ENCODE measurements at regions not wholly inside any gene's neighbourhood (a gene's known extent, or its start where the extent isn't known, plus 50 kb on each side); places are given as distances from the start of the nearest gene placed in this dataset.

DNA sequence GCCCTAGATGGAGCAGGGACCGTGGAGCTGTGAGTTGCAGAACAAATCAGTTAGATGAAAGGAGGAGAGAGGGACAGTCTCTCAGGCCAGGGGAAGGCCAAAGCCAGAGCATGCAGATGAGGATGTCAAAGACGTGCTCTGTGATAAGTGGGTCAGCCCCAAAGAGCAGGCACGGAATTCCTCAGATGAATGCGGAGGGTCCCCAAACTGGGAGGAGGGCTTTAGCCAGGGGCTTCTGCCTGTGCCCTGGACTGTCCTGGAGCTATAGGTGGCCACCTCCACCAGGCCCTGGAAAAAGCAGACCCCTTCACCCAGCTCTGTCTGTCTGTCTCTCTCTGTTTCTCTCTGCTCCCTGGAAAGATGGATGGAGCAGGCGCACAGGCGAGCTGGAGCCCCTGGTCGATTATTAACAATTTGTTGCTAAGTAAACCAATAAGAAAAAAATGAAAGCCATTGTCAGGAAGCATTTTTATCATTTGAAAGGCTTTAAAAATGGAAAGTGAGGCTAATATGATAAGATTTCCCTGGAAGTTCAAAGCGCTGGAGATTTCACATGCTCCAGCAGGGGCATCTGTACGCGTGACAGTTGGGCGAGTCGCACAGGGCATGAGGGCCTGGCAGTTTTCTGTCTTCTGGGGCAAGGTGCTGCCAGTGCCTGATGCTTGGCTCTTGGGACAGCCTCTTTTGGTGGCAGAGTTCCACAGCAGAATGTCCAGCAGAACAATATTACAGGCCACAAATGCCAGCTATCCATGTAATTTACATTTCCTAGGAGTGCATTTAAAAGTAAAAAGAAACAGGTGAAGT, 241.0 kb downstream of the GLI2 start:
- no peak for DNase-seq (ENCODE audit: low read depth)

- DNase-seq (ENCODE audit: low read depth) = no peak
These were observed 242.1 kb downstream of the GLI2 start for GRCh38 chr2:120977582-120978358.

DNA sequence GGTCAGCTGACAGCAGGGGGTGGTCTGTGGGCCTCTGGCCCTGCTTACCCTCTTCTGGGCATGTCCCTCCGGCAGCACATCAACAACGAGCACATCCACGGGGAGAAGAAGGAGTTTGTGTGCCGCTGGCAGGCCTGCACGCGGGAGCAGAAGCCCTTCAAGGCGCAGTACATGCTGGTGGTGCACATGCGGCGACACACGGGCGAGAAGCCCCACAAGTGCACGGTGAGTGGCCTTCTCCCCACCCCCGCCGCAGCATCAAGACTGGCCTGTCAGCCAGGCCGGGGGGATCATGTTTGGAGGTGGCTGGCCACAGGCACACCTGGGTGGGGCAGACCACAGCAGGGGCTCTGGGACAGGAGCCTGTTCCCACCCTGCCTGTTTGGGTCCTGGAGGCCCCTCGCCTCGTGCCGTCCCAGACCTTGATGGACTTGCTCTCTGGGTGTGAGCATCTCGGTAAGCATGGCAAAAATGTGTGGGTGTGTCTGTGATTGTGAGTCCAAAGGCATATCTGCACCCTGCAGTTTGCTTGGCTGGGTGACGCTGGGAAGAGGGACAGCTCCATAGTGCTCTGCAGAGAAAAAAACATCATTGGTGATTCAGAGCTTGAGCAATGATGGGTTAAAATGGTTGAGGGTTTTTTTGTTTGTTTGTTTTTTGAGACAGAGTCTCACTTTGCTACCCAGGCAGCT, 242.8 kb downstream of the GLI2 start:
- DNase-seq (ENCODE audit: low read depth) = no peak

DNA sequence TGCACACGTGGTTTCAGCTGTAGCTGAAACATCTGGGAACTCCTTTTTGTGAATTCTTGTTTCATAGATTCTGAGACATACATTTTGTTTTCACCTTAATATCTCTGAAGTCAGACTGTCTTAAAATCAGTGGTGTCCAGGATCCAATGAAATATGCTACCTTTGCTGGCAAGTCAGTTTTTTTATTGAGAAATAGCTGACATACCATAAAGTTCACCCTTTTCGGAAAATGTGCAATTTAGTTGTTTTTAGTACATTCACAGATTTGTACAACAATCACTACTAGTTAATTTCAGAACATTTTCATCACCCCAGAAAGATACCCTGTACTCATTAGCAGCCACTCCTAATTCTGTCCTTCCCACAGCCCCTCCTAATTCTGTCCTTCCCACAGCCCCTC, 243.7 kb downstream of the GLI2 start:
- DNase-seq (ENCODE audit: low read depth) = no peak

GRCh38 chr2:120979921-120980320, 244.3 kb downstream of the GLI2 start:
- DNase-seq (ENCODE audit: low read depth) = no peak

GRCh38 chr2:120981443-120981842, 245.8 kb downstream of the GLI2 start:
- no peak for DNase-seq (ENCODE audit: low read depth)

DNA sequence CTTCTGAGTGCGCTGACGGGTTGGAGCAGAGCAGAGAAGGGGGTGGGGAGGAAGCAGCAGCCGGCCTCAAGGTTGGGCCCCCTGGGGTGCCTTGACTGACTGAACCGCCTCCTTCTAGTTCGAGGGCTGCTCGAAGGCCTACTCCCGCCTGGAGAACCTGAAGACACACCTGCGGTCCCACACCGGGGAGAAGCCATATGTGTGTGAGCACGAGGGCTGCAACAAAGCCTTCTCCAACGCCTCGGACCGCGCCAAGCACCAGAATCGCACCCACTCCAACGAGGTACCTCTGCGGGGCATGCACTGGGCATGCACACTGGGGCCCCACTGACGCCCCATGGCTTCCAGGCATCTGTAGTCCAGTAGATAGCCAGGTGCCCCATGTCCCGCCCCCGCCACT, 246.9 kb downstream of the GLI2 start:
- DNase-seq (ENCODE audit: low read depth) = no peak

- DNase-seq (ENCODE audit: low read depth) = no peak
These were observed 247.7 kb downstream of the GLI2 start for GRCh38 chr2:120983344-120983743.

DNA sequence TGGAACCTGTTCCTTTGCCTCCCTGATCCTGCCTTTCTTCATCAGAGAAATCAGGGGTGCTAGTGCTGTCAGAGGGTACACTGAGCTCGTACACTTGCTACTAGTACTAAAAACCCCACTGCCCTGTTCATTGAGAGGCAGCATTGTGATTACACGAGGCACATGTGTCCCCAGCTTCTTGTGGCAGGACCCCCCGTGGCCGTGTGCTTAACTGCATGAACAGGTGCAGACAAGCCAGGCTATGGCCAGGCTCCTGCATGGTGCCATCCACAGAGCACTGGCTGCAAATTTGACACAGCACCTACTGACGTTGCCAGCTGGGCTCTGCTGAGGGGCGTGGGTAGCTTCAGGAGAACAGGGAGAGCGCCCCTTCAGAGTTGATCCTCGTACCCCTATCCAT, 248.4 kb downstream of the GLI2 start:
- no peak for DNase-seq (ENCODE audit: low read depth)

DNA sequence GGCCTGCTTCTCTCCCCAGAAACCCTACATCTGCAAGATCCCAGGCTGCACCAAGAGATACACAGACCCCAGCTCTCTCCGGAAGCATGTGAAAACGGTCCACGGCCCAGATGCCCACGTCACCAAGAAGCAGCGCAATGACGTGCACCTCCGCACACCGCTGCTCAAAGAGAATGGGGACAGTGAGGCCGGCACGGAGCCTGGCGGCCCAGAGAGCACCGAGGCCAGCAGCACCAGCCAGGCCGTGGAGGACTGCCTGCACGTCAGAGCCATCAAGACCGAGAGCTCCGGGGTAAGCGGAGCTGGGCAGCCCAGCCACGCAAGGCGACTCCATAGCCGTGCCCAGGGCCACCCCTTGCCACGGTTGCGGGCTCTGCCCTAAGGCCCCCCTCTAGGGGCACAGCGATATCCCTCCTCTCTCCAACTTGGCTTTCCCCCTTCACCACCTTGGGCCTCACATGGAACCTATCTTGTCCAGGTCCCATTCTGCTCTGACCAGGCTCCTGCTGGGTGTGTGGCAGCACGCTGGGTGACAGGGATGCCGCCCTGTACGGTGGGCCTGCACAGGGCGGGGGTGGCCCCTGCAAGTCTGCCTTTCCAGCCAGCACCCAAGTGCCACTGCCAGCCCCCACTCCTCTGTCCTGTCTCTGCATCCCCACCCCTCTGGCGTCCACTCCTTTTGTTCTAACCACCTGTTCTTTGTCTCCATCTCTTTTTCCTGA, 248.9 kb downstream of the GLI2 start:
- DNase-seq (ENCODE audit: low read depth) = no peak

DNA sequence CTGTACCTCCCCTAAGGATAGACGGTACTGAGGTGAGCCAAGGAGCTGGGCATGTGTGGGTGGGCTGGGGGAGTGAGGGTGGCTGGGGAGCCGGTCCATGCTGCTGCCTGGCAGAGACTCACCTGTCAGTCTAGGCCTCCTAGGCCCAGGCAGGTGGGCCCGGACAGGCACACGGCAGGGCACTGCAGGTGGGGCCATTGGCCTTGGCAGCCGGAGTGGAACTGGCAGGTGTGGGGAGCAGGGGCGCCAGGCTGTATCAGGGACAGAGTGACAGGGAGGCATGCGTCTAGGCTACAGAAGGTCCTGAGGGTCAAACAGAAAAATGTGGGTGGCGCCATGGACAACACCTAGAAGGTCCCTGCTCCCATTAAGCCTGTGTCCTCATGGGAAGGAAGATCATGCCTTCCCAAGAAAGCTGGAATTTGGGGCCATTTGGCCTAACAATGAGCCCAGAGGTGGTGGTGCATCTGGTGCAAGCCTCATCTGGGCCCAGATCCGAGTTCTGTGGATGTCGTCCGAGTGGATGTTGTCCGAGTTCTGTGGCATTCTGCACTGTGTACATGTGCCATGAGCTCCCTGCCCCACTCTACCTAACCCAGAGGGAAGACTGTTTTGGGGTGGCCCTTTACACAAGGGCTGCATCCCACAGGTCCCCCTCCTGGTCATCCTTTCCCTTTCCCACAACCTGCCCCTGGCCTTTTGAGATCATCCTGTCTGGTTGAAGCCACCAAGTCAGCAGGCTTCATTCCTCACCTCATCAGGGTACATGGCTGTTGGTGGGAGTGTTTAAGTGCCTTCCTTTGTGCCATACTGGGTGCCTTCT, 249.7 kb downstream of the GLI2 start:
- DNase-seq (ENCODE audit: low read depth) = no peak

- no peak for DNase-seq (ENCODE audit: low read depth)
These were observed 250.5 kb downstream of the GLI2 start for GRCh38 chr2:120985997-120986651.

DNA sequence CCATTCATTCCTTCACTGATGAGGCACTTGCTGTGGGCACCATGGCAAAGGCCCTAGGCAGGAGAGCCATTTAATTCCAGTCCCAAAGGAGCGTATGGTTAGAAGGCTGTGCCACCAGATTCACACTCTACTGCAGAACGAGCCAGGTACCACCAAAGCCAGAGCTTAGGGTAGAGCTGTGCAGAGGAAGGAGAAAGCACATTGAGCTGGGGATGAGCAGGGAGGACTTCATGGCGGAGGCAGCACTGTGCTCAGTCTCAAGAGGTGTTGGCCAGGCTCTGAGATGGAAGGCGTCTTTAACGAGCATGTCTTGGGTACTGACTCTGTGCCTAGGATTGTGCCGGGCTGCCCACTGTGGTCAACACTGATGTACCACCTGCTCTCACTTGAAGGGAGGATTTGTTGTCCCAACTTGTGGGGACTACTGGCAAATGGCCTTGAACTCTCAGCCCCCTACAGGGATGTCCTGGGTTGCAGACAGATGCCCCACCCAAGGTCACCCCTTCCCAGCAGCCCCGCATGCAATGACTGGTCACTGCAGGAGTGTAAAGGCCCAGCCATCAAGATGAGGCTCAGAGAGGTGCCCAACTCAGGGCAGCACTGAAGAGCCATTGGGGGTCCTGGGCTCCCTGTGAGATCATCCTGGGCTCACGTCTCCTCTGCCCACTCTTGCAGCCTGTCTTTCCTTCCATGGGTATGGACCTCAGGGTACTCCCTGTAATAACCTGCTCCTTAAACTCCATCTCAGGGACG, 251.4 kb downstream of the GLI2 start:
- no peak for DNase-seq (ENCODE audit: low read depth)

DNA sequence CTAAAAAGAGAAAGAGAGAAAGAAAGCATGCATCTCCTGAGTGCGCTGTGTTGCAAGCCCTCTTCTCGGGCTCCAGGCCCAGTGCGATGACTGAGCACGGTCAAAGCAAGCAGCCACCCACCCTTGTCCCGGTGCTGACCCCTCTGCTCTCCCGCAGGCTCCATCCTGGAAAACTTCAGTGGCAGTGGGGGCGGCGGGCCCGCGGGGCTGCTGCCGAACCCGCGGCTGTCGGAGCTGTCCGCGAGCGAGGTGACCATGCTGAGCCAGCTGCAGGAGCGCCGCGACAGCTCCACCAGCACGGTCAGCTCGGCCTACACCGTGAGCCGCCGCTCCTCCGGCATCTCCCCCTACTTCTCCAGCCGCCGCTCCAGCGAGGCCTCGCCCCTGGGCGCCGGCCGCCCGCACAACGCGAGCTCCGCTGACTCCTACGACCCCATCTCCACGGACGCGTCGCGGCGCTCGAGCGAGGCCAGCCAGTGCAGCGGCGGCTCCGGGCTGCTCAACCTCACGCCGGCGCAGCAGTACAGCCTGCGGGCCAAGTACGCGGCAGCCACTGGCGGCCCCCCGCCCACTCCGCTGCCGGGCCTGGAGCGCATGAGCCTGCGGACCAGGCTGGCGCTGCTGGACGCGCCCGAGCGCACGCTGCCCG, 252.5 kb downstream of the GLI2 start:
- no peak for DNase-seq (ENCODE audit: low read depth)

GRCh38 chr2:120988700-120989511, 253.2 kb downstream of the GLI2 start:
- no peak for DNase-seq (ENCODE audit: low read depth)

DNA sequence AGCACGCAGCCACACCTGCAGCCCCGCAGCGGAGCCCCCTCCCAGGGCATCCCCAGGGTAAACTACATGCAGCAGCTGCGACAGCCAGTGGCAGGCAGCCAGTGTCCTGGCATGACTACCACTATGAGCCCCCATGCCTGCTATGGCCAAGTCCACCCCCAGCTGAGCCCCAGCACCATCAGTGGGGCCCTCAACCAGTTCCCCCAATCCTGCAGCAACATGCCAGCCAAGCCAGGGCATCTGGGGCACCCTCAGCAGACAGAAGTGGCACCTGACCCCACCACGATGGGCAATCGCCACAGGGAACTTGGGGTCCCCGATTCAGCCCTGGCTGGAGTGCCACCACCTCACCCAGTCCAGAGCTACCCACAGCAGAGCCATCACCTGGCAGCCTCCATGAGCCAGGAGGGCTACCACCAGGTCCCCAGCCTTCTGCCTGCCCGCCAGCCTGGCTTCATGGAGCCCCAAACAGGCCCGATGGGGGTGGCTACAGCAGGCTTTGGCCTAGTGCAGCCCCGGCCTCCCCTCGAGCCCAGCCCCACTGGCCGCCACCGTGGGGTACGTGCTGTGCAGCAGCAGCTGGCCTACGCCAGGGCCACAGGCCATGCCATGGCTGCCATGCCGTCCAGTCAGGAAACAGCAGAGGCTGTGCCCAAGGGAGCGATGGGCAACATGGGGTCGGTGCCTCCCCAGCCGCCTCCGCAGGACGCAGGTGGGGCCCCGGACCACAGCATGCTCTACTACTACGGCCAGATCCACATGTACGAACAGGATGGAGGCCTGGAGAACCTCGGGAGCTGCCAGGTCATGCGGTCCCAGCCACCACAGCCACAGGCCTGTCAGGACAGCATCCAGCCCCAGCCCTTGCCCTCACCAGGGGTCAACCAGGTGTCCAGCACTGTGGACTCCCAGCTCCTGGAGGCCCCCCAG, 254.1 kb downstream of the GLI2 start:
- DNase-seq (ENCODE audit: low read depth) = no peak

DNA sequence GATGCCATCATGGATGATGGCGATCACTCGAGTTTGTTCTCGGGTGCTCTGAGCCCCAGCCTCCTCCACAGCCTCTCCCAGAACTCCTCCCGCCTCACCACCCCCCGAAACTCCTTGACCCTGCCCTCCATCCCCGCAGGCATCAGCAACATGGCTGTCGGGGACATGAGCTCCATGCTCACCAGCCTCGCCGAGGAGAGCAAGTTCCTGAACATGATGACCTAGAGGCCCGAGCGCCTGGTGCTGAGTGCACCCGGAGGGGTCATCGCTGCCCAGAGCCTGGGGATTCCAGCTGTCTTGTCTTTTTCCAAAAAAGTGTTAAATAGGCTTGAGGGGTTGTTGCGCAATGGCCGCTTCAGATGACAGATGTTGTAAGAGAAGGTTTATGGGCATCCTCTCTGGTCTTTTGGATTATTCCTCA, 254.8 kb downstream of the GLI2 start:
- no peak for DNase-seq (ENCODE audit: low read depth)

Measured in T follicular helper cell (primary cell).